NCI-H2227 treated with DMSO at 0.1 percent for 48 hours (cell line): ENCODE measurements at regions not wholly inside any gene's neighbourhood (a gene's known extent, or its start where the extent isn't known, plus 50 kb on each side); places are given as distances from the start of the nearest gene placed in this dataset.
"Not testable (repeated sequence)": the region's sequence is repeated elsewhere in the genome, so short reads cannot be mapped to it uniquely, and the experiment has no call there.

ENCODE experiments used
- DNase-seq: peaks from one replicate; lab custom pipeline; 2025; lab: John Stamatoyannopoulos, UW

DNA sequence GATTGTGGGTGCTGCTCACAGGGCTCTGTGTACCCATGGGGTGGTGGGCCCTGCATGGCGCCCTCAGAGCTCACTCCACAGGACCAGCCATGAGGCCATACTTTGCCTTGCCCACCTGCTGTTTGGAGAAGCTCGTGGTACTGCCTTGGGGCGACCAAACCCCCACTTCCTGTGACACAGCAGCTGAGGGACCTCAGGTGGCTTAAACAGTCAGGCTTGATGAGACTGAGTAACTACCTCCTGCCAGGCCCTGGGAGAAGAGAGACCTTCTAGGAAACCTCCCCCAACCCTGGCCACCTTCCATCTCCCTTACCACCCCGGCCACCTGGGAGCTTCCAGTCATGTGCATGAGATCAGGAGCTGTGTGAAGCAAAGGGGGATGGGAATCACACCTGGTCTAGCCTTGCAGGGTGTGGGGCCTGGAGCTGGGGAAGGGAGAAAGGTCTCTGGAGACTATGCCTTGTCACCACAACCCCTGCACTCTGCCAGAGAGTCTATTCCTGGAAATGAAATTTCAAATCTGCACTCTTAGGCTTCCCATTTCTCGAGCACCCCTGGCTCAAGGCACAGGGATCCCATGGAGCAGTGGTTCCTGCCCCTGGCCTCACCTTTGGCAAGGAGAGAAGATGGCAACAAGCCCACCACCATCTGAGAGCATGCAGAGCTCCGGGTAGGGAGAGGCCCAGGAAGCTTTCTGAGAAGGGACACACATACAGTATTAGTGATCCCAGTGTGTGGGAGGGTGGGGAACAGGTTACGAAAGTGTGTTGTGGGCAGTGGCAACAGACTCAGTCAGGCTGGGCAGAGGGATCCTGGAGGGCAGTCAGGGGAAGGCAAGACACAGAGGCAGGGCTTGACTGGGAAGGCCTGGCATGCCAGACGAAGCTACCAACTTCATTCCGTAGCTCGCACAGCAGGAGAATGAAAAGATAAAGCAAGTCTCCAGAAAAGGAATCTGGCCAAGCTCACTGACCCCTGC, 125.0 kb downstream of the URI1 start:
- no peak for DNase-seq

- DNase-seq, result not testable (repeated sequence)
These were observed 126.0 kb downstream of the URI1 start for GRCh38 chr19:30067956-30068506.

DNA sequence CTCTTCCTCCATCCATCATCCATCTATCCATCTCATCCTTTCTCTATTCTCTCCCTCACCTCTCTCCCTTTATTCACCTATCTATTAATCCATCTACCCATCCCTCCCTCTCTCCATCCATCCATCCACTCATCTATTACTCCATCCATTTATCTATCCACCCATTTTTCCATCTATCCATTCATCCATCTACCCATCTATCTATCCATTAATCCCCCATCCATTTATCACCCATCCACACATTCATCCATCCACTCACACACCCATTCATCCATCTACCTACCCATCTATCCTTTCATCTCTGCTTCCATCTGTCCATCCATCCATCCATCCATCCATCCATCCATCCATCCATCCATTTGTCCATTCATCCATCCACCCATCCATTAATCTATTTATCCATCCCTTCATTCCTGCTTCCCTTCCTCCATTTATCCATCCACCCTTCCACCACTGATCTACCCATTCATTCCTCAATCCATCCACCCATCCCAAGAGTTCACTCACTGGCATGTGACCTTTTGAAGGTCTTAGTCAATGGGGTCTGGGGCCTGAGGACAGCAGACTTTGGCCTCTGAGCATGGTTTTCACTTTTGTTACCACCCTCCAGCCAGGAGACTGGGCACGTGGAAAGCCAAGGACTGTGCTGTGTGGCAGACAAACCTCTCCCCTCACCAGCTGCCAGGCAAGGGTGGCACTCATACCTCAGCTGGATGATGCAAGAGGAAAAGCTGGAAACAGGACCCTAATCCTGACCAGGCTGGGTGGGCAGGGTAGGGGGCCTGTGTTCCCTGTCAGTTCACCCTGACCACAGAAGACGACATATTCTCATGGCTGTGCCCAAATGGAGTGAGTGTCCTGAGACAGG, 126.7 kb downstream of the URI1 start:
- no peak for DNase-seq

DNA sequence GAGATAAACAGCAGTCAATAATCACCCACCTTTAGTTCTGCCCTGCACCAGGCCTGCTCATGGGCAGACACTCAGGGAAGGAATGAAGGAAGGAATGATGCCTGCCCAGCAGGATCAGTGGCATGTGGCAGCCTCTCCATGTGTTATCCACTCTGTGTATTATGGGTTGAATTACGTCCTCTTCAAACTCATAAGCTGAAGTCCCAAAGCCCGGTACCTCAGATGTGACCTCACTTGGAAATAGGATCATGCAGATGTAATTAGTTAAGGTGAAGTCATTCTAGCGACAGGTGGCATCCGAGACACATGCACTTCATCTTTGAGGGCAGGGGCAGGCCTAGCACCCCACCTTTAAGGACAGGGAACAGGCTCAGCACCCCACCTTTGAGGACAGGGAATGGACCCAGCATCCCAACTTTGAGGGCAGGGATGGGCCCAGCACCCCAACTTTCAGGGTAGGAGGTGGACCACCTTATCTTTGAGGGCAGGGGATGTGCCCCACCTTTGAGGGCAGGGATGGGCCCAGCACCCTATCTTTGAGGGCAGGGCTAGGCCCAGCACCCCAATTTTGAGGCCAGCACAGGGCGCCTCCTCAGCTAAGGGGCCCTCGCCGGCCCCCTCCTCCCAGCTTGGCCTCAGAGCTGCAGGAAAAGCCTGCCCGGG, 127.6 kb downstream of the URI1 start:
- no peak for DNase-seq

DNA sequence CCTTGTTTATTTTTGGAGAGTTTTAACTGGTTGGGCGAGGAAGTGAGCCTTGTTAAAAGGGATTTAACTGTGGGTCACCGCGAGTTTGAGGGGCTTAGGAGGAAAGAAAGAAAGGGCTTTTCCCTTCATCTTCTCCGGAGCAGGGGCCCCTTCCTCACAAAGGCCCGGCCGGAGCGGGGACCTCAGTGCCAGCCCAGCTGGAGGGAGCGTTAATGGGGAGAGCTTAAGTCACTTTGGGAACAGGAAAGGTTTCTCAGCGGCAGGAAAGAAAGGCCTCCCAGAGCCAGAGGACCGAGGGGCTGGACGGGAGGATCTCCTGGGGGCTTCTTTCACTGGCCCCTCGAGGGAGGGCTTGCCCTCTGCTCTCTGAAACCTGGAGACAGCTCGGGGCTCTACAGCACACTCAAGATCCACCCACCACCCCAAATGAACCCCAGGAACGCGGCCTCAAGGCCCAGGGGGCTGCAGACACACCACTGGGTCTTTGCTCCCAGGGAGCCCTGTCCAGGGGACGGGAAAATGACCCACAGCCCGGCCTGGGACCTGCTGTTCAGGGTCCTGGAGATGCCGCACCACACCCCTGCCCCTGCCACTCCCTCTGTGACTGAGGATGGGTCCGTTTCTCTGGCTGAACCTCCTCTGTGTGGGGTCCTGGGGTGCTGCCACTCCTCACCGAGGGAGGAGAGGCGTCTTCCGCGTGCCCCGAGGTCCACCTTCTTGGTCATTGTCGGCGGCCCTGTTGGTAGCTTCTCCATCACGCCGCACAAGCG, 128.3 kb downstream of the URI1 start:
- DNase-seq, result no peak

GRCh38 chr19:30070968-30071632, 129.1 kb downstream of the URI1 start:
- DNase-seq, result no peak

DNA sequence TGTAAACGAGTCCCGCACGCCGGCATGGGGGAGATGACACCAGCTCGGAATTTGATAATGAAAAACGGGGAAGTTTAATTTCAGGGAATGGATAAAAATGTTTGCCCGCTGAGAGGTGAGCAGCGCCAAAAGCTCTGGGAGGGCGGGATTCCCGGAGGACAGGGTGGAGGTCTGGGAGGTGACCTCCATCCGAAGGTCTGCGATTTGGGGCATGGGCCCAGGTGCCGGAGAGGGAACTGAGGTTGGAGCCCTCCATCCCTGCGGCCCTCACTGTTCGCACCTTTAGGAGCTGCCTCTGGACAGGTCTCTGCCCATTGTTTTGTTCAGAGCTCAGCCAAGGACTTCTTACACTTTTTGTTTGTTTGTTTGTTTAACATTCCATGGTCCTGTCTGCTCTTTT, 129.8 kb downstream of the URI1 start:
- no peak for DNase-seq

DNA sequence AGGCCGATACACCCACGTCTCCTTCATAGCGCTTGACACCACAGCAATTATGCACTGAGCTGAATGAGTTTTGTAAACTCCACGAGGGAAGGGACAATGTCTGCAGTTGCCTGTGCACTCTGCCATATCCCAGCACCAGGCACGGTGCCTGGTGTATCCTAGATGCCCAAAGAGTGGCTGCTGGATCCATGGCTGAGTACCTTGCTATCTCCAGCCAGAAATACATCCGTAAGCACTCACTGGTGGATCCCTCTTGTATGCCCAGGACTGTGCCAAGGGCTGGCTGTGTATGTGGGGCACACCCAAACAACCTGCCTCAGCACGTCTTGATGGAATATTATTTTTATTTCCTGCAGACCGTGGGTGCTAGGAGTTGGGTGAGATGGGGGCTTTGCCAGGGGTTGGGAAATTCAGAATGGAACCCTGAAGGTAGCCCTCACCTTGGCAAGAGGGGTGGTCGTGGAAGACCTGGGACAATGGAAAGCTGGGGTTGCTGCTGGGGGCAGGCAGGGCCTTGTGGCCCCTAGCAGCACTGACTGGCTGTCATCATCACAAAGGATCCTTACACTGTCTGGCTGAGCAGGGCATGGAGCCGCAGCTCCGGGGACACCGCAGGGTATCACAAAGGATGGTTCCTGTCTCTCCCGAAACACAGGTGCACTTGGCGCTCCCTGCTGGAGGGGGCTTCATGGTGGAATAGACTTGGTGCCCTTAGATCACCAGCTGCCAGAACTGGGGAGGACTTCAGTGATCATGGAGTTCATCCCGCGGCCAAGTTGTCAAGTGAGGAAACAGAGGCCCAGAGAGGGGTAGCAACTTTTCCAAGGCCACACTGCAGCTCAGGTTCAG, 131.3 kb downstream of the URI1 start:
- no peak for DNase-seq

DNA sequence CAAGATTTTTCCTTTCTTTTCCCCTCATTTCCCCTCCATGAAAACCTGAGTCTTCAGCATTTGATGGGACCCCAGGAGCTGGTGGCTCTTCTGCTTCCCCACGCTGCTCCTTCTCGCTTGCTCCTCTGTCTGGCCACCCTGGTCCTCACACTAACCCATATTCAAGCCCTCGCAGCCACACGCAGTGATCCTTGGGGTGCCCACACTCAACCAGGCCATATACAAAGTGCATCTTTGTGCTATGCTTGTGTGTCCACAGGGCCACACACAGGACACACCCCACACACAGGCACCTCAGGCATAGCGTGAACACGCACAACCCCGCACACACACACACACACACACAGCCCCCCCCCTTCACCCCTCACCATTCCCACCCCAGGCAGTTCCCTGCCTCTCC, 132.1 kb downstream of the URI1 start:
- DNase-seq, result no peak

GRCh38 chr19:30074741-30075715, 133.0 kb downstream of the URI1 start:
- no peak for DNase-seq

DNA sequence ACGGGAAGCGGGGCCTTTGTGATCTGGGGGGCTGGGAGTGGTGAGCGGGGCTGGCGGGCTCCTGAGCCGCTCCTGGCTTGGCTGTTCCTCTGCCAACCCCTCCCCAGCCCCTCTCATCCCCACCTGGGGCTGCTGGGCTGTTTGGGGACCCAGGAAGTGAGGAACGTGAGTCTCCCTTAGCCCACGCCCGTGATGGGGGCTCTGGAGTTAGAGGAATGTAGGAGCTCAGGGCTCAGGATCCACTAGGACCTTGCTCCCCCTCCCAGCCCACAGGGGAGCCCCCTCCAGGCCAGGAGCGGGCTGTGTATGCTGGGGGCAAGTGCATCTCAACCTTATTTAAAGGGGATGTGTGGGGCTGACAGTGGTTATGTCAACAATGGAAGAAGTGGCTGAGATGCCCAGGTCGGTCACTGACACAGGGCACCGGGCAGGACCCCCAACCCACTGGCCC, 134.1 kb downstream of the URI1 start:
- DNase-seq, result no peak

- DNase-seq, result no peak
These were observed 135.0 kb downstream of the URI1 start for GRCh38 chr19:30076751-30077670.

DNA sequence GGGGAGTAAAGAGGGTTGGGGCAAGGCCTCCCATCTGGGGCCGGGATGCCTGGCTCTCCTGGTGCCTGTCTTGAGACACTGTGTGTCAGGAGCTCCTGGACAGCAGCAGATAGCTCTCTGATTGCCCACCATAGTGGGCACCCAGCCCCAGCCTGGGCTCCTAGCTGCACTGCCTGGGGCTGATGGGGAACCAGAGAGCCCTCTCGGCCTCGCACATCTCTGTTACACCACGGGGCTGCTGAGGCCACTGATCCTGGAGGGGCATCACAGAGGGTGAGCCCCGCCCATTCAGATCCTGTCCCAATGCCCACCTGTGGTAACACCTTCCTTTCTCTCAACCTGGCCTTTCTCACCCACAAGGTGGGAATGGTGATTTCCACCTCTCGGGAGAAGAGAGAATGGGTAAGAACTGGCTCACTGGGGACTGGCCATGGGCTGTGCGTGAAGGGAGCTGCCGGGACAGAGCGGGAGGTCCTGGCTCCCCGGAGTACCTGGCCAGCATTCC, 135.9 kb downstream of the URI1 start:
- no peak for DNase-seq

DNA sequence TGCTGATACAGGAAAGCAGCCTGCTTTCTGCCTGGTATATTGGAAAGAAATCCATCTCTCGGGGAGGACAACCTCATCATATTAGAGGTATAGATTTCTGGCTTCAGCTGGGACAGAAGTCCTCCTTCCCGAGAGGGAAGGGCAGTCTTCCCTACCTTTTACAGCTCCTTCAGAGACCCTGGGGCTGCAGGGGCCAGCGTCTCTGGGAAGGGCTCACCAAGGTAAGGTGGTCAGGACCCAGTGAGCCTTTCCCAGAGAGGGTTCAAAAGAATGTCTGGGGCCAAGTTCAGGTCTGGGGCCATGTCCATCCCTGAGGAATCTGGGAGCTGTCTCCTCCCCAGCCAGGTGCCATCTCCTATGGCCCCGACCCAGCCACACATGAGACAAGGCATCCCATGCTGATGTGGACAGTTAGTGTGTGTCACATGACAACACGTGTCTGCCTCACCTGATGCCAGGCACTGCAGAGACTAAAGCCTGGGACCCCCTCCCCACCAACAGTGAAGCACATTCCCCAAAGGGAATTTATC, 136.4 kb downstream of the URI1 start:
- no peak for DNase-seq

DNA sequence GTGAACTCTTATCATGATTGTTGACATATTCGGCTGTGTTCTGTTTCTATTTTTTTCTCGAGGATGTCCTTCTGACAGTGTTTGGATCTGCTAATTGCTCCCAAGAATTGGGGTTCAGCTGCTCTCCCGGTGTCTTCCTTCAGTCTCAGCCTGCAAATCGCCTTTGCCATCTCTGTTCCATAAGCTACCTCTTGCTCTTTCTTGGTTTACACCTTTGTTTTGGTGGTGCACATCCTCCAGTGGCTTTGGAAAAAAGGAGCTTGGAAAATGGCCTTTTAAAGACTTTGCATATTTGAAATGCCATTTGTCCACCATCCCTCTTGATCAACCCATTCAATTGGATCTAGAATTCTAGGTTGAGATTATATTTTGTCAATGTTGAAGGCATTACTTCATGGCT, 137.2 kb downstream of the URI1 start:
- DNase-seq, result no peak

DNA sequence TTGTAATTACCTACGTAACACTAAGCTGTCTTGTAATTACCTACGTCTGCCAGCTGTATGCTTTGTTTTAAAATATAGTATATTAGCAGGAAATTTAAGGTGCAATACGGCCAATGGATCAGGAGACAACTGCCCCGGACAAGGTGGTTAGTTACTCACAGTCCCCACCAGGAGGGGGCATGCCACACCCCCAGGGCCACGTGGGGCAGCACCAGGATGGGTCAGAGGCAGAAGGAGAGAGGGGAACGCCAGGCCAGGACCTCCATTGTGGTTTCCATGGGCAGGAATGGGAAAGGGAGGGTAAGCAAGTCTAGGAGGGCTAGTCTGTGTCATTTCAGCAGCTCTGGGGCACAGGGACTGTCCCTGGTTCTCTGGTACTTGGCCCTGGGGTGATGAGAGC, 140.1 kb downstream of the URI1 start:
- no peak for DNase-seq

DNA sequence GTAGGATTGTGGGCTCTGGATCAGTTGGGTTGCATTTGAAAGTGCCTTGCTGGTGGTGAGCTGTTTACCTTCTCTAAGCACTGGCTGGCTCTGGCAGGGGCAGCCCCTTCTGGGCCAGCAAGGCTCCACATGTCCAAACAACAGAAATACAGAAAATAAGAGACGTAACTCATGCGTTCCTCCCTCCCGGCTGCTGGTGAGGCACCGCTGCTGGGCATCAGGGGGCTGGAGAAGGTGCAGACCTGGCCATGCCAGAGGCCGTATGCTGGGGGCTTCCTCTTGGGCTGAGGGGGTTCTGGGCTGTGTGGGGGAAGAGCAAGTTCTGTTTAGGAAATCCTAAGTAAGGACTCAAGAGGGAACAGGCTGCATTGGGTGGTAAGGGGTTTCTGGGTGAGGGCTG, 140.6 kb downstream of the URI1 start:
- no peak for DNase-seq
